Fibroblast of skin of right biceps (primary cell): ENCODE measurements at regions not wholly inside any gene's neighbourhood (a gene's known extent, or its start where the extent isn't known, plus 50 kb on each side); places are given as distances from the start of the nearest gene placed in this dataset.
"Not testable (repeated sequence)": the region's sequence is repeated elsewhere in the genome, so short reads cannot be mapped to it uniquely, and the experiment has no call there.

Experiments
- DNase-seq: peaks from one replicate; pipeline ENCODE4 v3.0.0-alpha.2; 2013

DNA sequence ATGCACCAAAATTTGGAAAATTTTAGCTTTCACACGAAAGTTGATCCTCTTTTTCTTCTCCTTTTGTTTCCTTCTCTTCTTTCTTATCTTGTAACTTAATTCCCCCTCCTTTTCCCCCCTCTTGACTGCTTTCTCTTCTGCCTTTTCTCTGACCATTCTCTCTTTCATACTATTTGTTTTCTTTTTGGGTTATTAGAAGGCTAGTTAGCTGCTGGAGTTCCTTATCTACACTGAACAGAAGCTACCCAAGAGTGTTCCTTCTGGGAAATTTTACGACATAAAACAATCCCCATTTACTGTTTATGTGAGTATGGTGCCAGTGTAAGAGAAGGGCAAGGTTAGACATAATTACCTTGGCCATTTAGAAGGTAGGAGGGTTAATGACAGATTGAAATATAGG is 218.4 kb upstream of the DTNA start:
- no peak for DNase-seq

- peak; percentile 2 for DNase-seq
These were observed 217.4 kb upstream of the DTNA start for GRCh38 chr18:34492652-34493051.

- peak; percentile 72 for DNase-seq
These were observed 217.0 kb upstream of the DTNA start for GRCh38 chr18:34493099-34493544.

- DNase-seq, result peak; percentile 6
These were observed 216.3 kb upstream of the DTNA start for GRCh38 chr18:34493566-34494358.

- no peak for DNase-seq
These were observed 215.8 kb upstream of the DTNA start for GRCh38 chr18:34494359-34494696.

- no peak for DNase-seq
These were observed 214.6 kb upstream of the DTNA start for GRCh38 chr18:34495506-34495905.

DNA sequence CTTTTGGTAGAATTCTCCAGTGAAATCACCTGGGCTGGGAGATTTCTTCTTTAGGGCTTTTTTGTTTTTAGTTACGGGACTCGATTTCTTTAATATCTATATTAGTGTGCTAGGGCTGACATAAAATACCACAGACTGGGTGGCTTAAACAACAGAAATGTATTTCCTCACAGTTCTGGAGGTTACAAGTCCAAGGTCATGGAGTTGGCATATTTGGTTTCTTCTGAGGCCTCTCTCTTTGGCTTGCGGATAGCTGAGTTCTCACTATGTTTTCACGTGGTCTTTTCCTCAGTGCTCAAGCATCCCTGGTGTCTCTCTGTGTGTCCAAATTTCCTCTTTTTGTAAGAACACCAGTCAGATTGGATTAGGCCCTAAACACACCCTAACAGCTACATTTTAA is 208.5 kb upstream of the DTNA start:
- no peak for DNase-seq

DNA sequence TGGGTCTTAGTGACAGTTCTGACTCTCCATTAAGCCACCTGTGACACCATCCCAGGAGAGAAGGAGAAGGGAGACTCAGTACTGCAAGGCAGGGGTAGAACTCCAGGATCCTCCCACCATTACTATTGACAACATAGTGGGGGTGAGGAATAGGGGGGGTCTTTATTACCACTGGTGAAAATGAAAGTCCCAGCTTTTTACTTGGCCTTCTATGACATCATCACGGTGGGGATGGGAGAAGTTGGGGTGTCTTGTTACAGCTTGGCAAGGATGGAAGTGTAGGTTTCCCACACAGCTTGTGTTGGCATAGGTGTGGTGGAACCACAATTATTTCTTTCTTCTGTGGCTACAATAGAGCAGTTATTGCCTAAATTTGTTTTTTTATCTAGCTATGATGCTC is 203.9 kb upstream of the DTNA start:
- no peak for DNase-seq

GRCh38 chr18:34509163-34509562 is 200.9 kb upstream of the DTNA start:
- no peak for DNase-seq

- DNase-seq, result no peak
These were observed 200.1 kb upstream of the DTNA start for GRCh38 chr18:34509879-34510586.

DNA sequence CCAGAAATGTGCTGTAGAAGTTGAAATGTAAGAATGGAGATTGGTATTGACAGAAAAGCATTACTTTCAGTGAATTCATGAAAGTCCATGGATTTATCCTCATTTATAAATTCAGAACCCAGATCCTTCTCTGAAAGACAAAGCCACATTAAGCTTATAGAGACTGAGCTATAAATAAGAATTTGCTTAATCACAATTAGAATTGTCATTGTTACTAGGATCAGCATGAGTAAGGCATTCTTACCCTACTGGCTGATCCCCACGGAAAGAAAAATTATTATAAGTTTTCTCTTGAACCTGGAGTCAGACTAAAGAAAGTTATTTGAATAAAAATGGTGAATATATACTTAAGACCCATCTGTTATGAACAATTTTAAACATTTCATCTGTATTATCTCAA is 199.2 kb upstream of the DTNA start:
- DNase-seq, result no peak

- DNase-seq, result no peak
These were observed 198.7 kb upstream of the DTNA start for GRCh38 chr18:34511435-34511834.

DNA sequence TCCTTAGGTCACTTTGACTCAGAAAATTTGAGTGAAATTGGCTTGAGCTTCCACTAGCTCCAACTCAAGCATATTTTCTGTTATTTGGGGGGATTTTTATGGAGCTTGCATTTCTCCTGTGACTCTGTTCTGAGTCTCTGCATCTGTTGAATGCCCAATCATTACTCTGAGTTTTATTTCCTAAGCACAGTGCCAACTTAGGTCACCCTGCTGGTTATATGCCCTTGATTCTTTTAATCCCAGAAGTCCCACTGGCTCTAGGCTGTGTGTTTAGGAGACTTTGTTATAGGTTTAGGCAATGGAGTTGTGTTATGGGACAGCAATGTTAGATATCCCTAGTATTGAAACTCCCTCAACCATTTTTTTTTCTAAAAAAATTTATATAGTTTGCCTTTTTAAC is 198.2 kb upstream of the DTNA start:
- no peak for DNase-seq

DNA sequence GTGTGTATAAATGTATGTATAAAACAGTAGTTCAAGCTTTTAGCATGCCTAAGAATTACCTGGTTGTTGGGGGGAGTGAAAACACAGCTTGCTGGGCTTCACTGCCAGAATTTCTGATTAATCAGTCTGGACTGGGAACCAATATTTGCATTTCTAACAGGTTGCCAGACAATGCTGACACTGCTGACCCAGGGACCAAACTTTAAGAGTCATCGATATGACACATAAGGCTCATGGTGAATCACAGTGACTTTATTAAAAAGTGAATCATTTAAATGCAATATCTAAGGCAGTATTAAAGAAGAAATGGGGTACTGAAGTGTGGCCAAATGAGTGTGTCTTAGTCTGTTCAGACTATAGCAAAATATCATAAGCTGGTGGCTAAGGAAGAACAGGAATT is 195.9 kb upstream of the DTNA start:
- DNase-seq, result peak; percentile 4

- no peak for DNase-seq
These were observed 195.1 kb upstream of the DTNA start for GRCh38 chr18:34514957-34515356.

DNA sequence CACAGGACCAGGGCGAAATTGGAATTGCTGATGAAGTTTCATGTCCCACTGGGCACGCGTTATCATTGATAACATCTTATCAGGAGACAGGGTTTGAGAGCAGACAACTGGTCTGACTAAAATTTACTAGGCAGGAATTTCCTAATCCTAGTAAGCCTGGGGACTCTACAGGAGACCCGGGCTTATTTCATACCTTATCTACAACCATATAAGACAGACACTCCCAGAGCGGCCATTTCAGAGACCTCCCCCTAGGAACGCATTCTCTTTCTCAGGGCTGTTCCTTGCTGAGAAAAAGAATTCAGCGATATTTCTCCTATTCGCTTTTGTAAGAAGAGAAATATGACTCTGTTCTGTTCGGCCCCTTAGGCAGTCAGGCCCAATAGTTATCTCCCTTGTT is 193.7 kb upstream of the DTNA start:
- not testable (repeated sequence) for DNase-seq

- DNase-seq, result not testable (repeated sequence)
These were observed 193.1 kb upstream of the DTNA start for GRCh38 chr18:34516996-34517395.

DNA sequence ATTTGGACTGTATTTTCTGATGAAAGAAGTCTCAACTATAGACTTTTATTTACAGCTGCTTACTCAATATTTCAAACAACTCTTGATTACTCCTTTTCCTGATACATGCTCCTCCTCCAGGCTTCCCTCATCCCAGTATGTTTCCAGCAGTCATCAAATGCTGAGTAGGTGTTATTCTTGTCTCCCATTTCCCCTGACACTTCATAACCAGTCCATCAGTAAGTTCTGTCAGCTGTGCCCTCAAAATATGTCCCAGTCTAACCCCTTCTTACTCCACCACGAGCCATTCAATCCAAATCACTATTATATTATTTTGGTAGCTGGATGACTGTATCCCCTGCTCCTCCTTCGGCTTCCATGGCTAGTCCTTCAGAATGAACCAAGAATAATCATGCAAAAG is 189.1 kb upstream of the DTNA start:
- DNase-seq, result no peak

DNA sequence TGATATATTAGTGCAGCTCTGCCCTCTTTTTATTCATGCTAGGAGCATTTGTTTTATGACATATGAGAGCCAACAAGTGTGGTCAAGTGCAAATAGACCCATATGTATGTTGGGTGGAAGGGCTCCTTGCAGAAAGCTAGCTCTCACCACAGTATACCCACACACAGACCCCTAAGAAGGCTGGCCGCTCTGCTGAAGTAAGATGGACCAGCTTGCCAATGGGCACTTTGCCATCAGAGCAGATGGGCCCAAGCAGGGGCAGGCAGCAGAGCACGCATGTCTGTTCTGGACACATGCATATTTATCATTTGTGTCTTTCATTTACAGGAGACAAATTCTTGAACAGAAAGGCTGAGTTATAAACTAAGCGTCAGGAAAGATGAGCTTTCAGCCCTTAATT is 187.5 kb upstream of the DTNA start:
- no peak for DNase-seq

- DNase-seq, result no peak
These were observed 184.9 kb upstream of the DTNA start for GRCh38 chr18:34525244-34525643.

- no peak for DNase-seq
These were observed 181.9 kb upstream of the DTNA start for GRCh38 chr18:34528177-34528576.

GRCh38 chr18:34529358-34530335 is 180.5 kb upstream of the DTNA start:
- DNase-seq, result no peak

DNA sequence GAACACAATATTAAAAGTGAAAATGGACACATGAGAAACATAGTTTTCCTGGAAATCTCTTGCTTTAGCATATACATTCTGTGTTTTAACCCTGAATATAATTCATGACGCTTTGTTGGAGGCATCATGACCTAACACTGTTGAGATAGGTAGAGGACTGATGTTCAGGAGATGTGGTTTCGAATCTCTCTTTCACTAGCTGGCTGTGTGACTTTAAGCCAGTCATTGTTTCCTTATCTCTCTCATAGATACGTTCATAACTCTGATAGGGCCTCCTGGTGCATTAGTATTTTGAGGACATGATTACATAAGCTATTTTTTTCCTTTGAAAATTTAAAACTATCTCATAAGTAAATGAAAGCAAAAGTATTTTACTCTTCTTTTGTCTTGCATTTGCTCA is 179.0 kb upstream of the DTNA start:
- DNase-seq, result no peak
